ENCODE measurements at regions not wholly inside any gene's neighbourhood (a gene's known extent, or its start where the extent isn't known, plus 50 kb on each side); places are given as distances from the start of the nearest gene placed in this dataset.
"Not testable (repeated sequence)": the region's sequence is repeated elsewhere in the genome, so short reads cannot be mapped to it uniquely, and the experiment has no call there.

DNA sequence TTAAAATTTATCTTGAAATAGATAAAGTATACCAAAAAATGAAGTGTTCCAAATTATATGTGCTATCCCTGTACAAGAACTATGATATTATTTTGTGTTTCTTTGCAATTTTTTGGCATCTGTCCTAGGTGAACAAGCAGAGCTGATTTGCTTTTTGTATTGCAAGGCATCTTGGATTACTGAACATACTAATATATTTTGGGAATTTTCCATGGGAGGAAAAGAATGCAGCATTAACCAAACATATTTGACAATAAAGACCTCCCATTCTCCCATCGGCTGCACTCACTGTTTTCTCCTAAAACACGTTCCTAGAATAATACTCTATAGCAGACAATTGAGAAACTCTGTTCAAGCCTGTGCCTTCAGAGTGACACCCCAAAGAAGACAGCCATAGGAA, 265.1 kb upstream of the ALCAM start:
- DNase-seq = no peak

DNA sequence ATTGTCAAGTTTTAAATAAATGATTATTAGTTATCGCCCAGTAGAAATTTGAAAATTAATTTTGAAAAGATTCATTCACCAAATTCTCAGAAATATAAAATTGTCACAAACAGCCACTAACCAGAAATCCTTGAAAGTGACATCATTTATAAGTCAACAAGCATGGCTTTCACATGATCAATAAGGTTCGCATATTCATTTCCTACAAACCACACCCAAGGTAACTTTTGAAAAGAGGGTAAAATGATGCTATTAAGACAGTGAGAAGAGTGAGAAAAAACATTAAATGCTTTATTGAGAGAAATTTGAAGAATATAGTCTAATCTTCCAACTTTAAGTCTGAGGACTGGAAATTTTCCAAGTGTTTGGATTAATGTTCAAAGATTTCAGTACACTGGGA, 263.6 kb upstream of the ALCAM start:
- DNase-seq = no peak

DNA sequence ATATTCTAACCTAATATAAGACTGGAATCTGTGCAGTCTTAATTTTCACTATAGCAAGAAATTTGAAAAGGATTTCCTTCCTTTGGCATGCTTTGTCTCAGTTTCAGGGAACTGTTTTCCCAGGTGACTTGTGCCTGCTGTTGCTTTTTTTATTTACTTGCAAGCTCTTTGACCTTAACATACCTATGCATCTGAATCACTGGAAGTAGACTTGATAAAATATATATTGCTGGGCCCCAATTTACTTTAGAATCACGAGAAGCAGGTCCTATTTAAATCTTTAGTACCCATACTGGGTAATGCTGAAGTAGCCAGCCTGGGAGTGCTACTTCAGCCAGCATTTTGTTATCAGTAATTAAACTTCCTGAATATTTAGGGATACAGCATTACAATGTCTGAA, 257.9 kb upstream of the ALCAM start:
- no peak for DNase-seq

DNA sequence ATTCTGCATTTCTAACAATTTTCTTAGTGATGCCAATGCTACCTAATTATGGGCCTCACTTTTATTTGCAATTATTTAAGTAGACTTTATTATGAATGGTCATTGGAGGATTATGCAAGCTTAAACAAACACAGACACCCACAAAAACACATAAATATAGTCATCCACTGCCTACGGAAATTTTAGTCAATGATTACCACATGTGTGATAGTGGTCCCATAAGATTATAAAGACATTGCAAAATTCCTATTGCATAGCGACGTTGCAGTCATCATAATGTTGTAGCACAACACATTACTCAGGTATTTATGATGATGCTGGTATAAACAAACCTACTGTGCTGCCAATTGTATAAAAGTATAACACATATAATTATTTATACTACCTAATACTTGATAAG, 247.8 kb upstream of the ALCAM start:
- no peak for DNase-seq

DNA sequence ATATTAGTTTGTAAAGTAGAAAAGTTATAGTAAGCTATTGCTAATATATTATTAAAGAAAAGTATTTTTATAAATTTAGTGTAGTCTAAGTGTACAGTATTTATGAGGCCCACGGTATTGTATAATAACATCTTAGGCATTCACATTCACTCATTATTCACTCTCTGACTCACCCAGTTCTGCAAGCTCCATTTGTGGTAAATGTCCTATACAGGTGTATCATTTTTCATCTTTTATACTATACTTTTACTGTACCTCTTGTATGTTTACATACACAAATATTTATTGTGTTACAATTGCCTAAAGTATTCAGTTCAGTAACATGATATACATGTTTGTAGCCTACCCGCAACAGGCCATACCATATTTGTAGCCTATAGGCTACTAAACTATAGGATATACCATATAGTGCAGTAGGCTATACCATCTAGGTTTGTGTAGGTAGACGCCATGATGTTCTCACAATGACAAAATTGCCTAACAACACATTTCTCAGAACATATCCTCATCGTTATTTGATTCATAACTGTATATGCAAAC, 246.8 kb upstream of the ALCAM start:
- peak; percentile 20 for DNase-seq

DNA sequence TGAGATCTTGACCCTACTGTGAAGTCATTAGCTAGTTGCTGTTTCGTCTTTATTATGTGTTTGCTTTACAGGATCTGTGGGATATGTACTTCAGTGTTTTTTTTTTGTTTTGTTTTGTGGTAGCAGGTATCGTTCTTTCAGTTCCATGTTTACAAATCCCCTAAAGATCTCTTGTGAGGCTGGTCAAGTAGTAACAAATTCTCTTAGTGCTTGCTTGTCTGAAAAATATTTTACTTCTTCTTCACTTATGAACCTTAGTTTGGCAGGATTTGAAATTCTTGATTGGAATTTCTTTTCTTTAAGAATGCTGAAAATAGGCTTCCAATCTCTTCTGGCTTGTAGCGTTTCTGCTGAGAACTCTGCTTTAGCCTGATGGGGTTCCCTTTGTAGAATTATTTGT, 235.8 kb upstream of the ALCAM start:
- DNase-seq = no peak

DNA sequence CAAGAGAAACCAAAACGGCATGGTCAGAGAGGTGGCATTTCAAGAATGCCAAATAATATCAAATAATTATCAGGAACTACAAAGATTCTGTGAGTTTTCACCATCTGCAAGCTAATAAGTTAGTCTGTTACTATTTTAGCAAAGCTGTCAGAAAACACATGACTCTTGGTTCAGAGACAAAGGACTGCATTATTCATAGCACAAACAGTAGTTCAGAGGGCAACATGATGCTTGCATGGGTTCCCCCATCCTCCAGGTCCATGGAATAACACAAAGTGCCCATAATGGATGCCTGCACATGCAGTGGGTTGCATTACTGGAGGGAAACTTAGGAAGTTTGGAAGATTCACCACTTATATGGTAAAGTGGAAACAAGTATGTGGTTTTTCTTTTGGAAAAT, 228.8 kb upstream of the ALCAM start:
- no peak for DNase-seq

DNA sequence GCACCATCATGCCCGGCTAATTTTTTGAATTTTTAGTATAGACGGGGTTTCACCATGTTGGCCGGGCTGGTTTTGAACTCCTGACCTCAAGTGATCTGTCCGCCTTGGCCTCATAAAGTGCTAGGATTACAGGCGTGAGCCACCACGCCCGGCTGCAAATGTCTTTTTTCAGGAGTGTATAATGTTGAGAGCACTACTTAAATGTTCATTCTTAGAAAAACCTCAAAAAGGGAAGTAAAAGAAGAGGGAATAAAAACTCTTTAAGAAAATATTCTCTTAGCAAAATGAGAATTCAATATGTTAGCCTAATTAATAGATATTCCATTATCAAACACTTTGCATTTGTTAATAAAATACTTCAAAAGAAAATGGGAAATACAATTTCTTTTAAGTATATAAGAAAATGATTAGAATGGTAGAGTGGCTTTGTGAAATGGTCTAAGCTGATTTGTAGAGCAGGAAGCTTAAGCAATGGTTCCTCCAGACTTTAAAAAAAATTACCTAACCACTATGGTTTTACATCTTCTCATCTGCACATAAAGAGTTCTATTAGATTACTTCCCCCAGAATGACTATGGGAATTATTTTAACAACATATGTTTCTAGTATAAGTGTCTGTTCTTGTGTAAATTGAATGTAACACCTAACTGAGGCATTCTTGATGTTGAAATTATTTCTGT, 226.7 kb upstream of the ALCAM start:
- no peak for DNase-seq

DNA sequence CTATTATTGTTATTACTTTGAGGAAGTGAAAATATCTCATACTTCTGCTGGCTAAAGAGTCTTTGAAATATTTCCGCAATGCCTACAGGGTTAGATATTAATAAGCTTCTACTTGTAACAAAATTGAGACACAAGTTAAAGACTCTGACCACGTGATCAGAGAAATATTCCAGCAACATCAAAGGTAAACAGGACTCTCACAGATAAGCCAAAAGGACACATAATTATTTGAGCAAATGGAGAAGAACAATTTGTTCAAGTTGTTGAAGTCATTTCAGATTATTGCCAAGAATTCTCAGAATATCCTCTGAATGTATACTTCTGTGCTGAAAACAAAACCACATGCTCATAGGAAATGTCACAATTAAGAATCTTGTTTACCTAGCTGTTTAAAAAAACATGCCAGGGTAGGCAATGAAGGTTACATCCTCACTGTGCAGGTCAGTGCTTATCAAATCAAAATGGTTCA, 225.8 kb upstream of the ALCAM start:
- DNase-seq = no peak

DNA sequence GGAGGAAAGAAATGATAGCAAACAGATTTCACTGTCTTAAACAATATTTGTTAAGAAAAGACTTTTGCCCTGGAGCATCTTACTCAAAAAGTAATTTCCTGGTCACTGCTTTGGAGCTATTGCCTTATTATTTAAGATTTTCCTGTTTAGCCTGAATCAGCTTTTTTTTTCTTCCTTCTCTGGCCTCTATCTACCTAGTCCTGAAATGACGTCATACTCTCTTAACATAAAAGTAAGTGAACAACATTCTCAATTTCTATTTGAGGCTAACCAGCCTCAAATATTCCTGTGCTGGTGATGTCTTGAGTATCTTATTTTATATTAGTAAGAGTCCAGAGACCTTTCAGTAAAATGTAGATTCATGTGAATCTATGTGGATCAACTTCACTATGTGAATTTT, 221.9 kb upstream of the ALCAM start:
- no peak for DNase-seq

DNA sequence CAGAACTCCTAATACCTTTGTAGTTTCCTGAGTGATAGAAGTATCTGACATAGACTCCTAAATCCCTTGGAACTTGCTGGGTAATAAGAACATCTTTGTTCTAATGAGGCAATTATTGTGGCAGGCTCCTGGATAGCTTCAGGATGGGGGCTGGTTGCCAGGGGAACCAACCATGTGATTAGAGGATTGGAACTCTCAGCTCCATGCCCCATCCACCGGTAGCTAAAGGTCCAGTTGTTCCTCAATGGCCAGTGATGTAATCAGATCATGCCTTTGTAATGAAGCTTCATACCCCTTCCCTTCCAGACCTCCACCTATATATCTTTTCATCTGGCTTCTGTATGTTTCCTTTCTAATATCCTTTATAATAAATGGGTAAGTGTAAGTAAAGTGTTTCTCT, 221.2 kb upstream of the ALCAM start:
- no peak for DNase-seq

DNA sequence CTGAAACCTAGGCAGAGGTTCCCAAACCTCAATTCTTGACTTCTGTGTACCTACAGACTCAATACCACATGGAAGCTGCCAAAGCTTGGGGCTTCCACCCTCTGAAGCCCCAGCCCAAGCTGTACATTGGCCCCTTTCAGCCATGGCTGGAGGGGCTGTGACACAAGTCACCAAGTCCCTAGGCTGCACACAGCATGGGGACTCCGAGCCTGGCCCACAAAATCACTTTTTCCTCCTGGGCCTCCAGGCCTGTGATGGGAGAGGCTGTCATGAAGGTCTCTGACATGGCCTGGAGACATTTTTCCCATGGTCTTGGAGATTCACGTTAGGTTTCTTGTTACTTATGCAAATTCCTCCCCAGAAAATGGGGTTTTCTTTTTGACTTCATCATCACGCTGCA, 217.5 kb upstream of the ALCAM start:
- not testable (repeated sequence) for DNase-seq

DNA sequence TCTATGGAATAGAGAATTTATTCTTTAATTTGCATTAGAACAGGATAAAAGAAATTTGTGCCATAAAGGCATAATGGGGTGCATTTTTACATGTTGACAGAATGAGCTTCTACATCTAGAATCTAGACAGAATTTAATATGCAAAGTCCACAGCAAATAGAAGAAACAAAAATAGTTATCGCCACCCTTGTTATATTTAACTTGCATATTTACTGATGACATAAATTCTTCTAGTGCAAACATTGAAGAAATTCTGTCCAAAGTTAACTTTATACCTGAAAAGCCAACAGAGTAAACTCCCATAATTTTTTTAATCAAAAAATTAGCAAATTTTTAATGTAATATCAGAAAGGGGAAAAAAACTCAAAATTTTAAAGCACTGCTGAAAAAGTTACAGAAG, 213.7 kb upstream of the ALCAM start:
- no peak for DNase-seq

DNA sequence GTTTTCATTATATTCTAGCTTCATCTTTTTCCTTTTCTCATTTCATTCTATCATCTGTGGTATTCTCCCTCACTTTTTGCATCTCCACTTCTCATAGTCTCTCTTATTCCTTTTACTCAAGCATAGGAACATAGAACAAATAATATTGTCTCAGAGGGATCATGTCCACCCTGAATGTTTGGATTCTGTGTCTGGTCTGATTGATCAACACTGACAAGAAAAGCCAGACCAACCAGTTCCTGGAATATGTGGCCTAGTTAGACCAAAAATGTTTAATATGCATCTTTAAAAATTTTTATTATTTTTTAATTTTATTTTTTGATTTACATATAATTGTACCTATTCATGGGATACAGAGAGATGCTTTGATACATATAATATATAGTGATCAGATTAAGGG, 212.0 kb upstream of the ALCAM start:
- DNase-seq = no peak

DNA sequence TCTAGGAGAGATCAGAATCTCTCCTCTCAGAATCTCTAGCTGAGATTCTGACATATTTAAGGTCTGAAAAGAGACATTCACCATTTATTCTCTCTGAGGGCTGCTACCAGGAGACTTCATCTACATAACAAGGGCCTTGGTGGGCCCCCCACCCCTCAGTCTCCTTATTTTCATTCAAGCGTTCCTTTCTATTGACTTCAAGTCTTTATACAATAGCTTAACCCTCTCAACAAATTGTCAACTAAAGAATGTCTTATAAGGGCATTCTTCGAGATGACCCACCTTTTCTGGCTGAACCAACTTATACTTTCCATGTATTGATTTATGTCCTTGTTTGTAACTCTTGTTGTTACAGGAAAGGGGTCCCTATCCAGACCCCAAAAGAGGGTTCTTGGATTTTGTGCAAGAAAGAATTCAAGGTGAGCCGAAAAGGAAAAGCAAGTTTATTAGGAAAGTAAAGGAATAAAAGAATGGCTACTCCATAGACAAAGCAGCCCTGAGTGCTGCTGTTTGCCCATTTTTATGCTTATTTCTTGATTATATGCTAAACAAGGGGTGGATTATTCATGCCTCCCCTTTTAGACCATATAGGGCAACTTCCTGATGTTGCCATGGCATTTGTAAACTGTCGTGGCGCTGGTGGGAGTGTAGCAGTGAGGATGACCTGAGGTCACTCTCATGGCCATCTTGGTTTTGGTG, 209.5 kb upstream of the ALCAM start:
- DNase-seq = no peak

DNA sequence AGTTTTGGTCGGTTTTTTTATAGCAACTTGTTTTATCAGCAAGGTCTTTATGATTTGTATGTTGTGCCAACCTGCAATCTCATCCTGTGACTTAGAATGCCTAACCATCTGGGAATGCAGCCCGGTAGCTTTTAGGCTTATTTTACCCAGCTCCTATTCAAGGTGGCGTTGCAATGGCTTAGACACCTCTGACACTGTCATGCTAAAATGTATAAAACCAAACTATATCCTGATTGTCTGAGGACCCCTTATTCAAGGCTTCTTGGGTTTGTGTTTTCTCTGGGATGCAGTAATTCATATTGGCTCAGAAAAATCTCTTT, 209.0 kb upstream of the ALCAM start:
- no peak for DNase-seq

DNA sequence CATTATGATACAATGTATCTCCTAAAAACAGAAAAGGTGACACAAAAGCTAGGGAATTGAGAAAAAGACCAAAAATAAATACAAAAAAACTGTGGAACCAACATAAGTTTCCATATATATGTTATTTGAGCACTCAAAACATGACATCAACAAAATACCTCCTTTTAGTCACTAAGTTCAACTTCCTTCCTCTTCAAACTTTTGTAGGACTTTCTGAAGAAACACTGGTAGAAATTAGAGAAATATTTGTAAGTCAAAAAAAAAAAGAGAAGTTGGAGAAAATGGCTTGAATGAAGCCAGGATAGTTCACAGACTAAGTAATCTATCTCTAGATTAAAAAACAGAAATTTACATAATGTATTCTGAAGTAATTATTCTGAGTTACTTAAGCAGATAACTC, 208.4 kb upstream of the ALCAM start:
- DNase-seq = no peak

DNA sequence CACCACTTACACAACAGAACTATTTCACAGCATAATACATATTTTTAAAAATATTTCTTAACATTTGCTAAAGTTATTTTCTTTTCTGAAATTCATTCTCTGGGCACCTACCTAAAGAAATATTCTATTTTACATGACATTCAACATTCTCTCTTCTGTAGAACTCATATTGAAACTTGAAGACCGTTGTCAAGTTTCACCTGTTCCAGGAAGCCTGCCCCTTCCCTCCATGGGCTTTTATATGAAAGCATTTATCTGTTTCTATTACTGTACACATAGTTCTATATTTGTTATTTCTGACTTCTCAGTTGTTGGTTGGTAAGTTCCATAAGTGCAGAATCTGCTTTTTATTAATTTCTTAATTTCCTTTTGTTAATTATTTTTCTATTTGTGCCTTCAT, 204.3 kb upstream of the ALCAM start:
- no peak for DNase-seq

DNA sequence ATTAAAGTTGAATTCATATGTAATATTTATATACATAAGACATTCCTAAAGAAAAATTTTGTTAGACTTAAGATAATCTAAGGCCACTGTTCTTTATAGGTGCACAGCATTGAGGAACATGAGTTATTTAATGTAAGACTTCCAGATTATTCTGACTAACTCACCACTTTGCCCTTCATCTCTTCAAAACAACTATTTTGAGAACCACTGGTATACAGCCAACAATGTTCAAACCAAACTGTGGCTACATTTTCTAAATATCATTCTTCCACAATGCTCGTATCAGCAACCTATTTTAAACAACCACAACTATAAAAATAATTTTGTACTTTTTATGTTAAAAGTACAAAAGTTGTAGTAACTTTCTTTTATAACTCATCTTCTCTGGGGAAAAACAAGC, 199.8 kb upstream of the ALCAM start:
- DNase-seq = no peak

DNA sequence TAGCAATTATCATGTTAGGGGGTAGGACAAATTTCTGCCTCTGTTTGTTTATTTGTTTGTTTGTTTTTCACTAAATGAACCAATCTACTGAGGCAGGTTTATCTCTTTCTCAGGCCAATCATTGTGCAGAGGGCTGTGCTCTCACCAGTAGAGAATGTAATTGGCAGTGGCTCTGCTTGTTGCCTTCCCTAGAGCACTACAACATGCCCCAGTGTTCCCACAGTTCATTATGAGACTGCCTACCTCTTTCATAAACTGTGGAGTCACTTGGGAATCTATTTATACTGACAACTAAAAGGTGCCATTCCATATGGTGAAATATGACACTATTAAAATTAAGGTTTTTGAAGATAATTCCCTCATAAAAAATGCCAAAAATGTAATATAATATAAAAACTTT, 196.3 kb upstream of the ALCAM start:
- no peak for DNase-seq

DNA sequence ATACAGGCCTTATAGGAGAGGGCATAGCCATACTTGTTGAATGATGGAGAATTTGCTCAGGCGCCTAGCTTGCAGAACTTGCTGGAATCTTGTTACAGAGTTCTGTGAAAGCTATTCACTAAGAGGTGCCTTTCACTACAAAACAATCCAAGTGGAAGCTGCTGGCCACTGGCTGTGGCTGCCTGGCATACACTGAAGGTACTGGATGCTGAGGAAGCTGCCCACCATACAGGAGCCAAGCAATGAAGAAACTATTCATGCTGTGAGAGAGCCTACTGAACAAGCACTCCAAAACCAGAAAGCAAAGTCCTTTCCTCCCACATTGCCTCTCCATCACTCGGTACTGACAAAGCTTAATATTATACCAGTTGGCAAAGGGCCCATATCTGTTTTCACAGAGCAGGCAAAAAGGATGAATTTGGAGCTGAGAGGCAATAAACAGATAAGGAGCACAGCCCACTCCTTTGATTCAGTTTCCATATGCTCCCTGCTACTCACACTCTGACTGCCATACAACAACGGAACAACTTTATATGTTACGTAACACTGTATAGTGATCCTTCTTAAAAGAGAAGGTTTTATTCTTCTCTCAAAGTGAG, 192.6 kb upstream of the ALCAM start:
- DNase-seq = no peak

DNA sequence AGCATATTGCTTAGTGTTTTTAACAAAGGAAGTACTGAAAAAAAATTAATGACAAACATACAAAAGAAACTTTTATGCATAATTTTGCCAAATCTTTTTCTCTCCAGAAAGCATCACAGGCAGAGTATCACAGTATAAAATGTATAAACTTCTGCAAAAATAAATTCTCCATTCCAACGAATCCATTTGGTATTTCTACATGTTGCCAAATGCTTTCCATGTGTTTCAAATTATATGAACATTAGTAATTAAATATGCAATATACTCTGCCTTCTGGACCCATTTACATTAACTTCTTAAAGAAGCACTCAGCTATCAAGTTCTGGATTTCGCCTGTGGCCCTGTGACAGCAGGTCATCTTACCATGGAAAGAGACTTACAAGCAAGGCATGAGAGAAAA, 189.1 kb upstream of the ALCAM start:
- DNase-seq = no peak

DNA sequence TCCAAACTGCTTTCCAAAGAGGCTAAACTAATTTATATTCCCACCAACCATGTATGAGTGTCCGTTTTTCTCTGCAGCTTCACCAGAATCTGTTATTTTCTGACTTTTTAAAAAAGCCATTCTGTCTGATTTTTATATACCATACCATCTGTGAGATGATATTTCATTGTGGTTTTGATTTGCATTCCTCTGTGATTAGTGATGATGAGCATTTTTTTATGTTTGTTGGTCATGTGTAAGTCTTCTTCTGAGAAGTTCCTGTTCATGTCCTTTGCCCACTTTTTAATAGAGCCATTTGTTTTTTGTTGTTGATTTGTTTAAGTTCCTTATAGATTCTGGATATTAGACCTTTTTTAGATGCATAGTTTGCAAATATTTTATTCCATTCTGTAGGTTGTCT, 179.4 kb upstream of the ALCAM start:
- no peak for DNase-seq

DNA sequence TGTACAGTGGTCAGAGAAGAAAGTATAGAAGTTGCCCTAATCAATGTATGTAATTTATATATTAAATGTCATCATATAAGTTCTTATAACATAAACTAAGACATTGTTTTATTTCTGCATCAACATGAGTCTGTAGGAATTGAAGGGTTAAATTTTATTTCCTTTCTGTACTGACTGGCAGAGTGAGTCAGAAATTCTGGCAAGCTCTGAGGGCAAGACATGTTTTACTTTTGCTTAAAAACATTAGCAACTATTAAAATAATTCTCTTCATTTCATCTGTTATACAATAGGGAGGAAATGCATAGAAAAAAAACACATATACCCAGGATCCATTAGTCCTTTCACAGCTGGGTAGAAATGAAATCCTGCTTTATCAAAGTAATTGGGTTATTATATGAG, 171.4 kb upstream of the ALCAM start:
- DNase-seq = no peak

DNA sequence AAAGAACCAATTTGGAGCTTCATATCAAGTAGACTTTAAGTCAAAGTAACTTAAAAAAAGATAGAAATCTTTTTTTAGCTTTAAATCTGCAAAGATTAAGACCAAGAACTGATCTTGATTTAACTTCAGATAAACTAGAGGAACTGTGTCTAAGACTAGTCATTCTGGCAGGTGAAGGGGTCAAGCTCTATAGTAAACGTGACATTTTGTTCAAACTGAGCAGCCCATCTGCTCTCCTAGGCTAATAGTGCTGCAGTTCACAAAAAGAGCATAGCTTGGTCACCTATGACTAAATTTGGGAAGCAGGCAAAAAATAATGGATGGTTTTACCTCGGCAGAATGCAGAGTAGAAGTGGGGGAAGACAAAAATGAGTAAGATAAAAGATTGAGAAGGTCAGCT, 168.8 kb upstream of the ALCAM start:
- DNase-seq = no peak
